ENCODE measurements at regions not wholly inside any gene's neighbourhood (a gene's known extent, or its start where the extent isn't known, plus 50 kb on each side); places are given as distances from the start of the nearest gene placed in this dataset.

DNA sequence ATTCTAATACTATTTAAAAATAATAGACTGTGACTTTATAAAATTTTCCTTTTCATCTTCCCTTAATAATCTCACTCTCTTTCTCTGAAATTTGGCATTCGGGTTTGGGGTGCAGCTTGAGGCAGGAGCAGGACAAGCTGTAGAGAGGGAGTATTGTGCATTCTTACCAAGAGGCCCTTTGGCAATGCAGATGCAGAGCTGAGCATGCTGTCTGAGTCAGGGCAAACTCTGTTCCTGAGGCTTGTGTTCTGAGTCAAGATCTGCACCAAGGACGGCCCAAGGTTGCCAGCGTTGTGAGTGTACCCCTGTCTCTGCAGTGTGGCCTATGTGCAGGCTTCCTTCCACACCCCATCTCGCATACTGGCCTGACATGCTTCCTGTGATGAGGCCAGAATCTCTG lies 343.8 kb upstream of the FRG2C start:
- H4K91ac ChIP-seq (ENCODE audit: insufficient read depth, low read depth, low read length) = no peak overlapping the region
- no peak overlapping the region for H2AK5ac ChIP-seq (ENCODE audit: low read depth, low read length)
- TF ChIP-seq RCOR1 (IDR thresholded peaks at IDR 0.05; ENCODE audit: insufficient replicate concordance, low read length) = no peak
- no peak for TF ChIP-seq BHLHE40 (IDR thresholded peaks at IDR 0.05; ENCODE audit: low read depth, low read length)
- TF ChIP-seq, protein P1, sequence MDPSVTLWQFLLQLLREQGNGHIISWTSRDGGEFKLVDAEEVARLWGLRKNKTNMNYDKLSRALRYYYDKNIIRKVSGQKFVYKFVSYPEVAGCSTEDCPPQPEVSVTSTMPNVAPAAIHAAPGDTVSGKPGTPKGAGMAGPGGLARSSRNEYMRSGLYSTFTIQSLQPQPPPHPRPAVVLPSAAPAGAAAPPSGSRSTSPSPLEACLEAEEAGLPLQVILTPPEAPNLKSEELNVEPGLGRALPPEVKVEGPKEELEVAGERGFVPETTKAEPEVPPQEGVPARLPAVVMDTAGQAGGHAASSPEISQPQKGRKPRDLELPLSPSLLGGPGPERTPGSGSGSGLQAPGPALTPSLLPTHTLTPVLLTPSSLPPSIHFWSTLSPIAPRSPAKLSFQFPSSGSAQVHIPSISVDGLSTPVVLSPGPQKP (IDR thresholded peaks at IDR 0.05; ENCODE audit: borderline replicate concordance, low read depth, low read length) = no peak
- TF ChIP-seq MXI1 (IDR thresholded peaks at IDR 0.05; ENCODE audit: borderline replicate concordance, low read depth, low read length) = no peak
- no peak for TF ChIP-seq MAZ (IDR thresholded peaks at IDR 0.05; ENCODE audit: borderline replicate concordance, low read depth, low read length)
- TF ChIP-seq MAFK (IDR thresholded peaks at IDR 0.05; ENCODE audit: low read depth, low read length) = no peak
- no peak for TF ChIP-seq CEBPB (IDR thresholded peaks at IDR 0.05; ENCODE audit: low read depth, low read length)
- no peak for TF ChIP-seq FOS (IDR thresholded peaks at IDR 0.05; ENCODE audit: low read depth, low read length)
- TF ChIP-seq POLR2A (IDR thresholded peaks at IDR 0.05; ENCODE audit: low read depth, low read length) = no peak
- TF ChIP-seq SMC3 (IDR thresholded peaks at IDR 0.05; ENCODE audit: low read depth, low read length) = no peak
- TF ChIP-seq, protein P2, sequence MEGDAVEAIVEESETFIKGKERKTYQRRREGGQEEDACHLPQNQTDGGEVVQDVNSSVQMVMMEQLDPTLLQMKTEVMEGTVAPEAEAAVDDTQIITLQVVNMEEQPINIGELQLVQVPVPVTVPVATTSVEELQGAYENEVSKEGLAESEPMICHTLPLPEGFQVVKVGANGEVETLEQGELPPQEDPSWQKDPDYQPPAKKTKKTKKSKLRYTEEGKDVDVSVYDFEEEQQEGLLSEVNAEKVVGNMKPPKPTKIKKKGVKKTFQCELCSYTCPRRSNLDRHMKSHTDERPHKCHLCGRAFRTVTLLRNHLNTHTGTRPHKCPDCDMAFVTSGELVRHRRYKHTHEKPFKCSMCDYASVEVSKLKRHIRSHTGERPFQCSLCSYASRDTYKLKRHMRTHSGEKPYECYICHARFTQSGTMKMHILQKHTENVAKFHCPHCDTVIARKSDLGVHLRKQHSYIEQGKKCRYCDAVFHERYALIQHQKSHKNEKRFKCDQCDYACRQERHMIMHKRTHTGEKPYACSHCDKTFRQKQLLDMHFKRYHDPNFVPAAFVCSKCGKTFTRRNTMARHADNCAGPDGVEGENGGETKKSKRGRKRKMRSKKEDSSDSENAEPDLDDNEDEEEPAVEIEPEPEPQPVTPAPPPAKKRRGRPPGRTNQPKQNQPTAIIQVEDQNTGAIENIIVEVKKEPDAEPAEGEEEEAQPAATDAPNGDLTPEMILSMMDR (conservative IDR thresholded peaks at IDR 0.05; ENCODE audit: low read depth, low read length) = no peak
- TF ChIP-seq RAD21 (IDR thresholded peaks at IDR 0.05; ENCODE audit: low read length) = no peak
- TF ChIP-seq CHD1 (IDR thresholded peaks at IDR 0.05; ENCODE audit: low read depth, low read length) = no peak
- H2BK15ac ChIP-seq (ENCODE audit: low read depth, low read length) = no peak overlapping the region
- no peaks in the 10 kb centered on the region for H3K79me1 ChIP-seq (ENCODE audit: low read depth in 1 of 2, low read length in 2 of 2)
- no peak overlapping the region for H3K9ac ChIP-seq (ENCODE audit: low read depth, low read length)
- DNase-seq = no peak
- in situ Hi-C loops (cut with MboI; ENCODE audit: low sequenced_read_pairs) = no loop called here
- no peak overlapping the region for H3K4me2 ChIP-seq (ENCODE audit: low read depth, low read length)
- BruUV-seq (replicated peaks) = no TSS peak
- H3K18ac ChIP-seq (ENCODE audit: low read depth, low read length) = no peak overlapping the region
- WGBS, 2 experiments (ENCODE audit: extremely low coverage in 2 of 2, insufficient read length in 1 of 2) = 75% methylated on average over 2 of the region's 4 CpGs; no CpG with 5 or more reads in 1 of the 2 experiments
- H2BK20ac ChIP-seq (ENCODE audit: low read depth, low read length) = no peak overlapping the region
- H4K8ac ChIP-seq (ENCODE audit: low read depth in 2 of 2, low read length in 2 of 2) = no peak overlapping the region
- CTCF ChIA-PET = no interaction called here
- no peak overlapping the region for H2AFZ ChIP-seq (replicated peaks; ENCODE audit: low read length, poor library complexity)
- H3K14ac ChIP-seq (replicated peaks; ENCODE audit: low read depth, low read length) = no peak overlapping the region
- no peak overlapping the region for H2AK9ac ChIP-seq (replicated peaks; ENCODE audit: low read depth, low read length, poor library complexity)
- H4K20me1 ChIP-seq (ENCODE audit: insufficient read depth, low read length) = no peaks in the 10 kb centered on the region
- H3K27ac ChIP-seq (ENCODE audit: insufficient read depth, low read length) = no peak overlapping the region
- H3K4ac ChIP-seq (ENCODE audit: low read depth, low read length) = no peak overlapping the region
- no peak overlapping the region for H3K56ac ChIP-seq (ENCODE audit: extremely low read depth, insufficient read depth, low read length)
- H3K9me1 ChIP-seq (ENCODE audit: insufficient read depth, low read length) = no peaks in the 10 kb centered on the region
- dilution Hi-C loops (cut with HindIII; ENCODE audit: low sequenced_read_pairs, unreplicated experiment) = no loop called here
- no peaks in the 10 kb centered on the region for H3K4me1 ChIP-seq (ENCODE audit: control insufficient read depth, insufficient read depth, low read length)
- H3K23ac ChIP-seq (ENCODE audit: low read depth, low read length) = no peak overlapping the region
- no peak overlapping the region for H3K4me3 ChIP-seq (ENCODE audit: insufficient read depth, low read depth, low read length)
- no peak overlapping the region for H2BK5ac ChIP-seq (ENCODE audit: low read depth, low read length, poor library complexity, severe bottlenecking)
- peaks cover 5% of the 10 kb centered on the region; the same call in 1 of the 2 replicates for H3K27me3 ChIP-seq (ENCODE audit: control insufficient read depth, insufficient read depth, low read length)
- POLR2A ChIA-PET (ENCODE audit: unreplicated experiment) = no interaction called here
- H3K9me3 ChIP-seq (ENCODE audit: control insufficient read depth, insufficient read depth, low read length) = no peaks in the 10 kb centered on the region
- ATAC-seq (ENCODE audit: low read depth) = no peak
- H3K36me3 ChIP-seq (ENCODE audit: control insufficient read depth, insufficient read depth, low read length) = no peaks in the 10 kb centered on the region
- no peak overlapping the region for H4K5ac ChIP-seq (ENCODE audit: low read depth, low read length)
- H2BK120ac ChIP-seq (ENCODE audit: low read depth, low read length) = no peak overlapping the region
- intact Hi-C loops (cut with micrococcal nuclease) = no loop called here

Data from IMR-90 (cell line).